ENCODE measurements at regions not wholly inside any gene's neighbourhood (a gene's known extent, or its start where the extent isn't known, plus 50 kb on each side); places are given as distances from the start of the nearest gene placed in this dataset.

- Histone ChIP-seq H3K27ac (ENCODE audit: low read length) (no peak overlapping the region), H3K9me3 (ENCODE audit: control insufficient read depth, insufficient read depth, low read length) (no peaks in the 10 kb centered on the region), H3K27me3 (ENCODE audit: control insufficient read depth, insufficient read depth, low read length) (no peaks in the 10 kb centered on the region), H3K4me3 (ENCODE audit: low read length) (no peak overlapping the region), H3K36me3 (ENCODE audit: control insufficient read depth, insufficient read depth, low read length) (no peaks in the 10 kb centered on the region), H3K4me1 (ENCODE audit: control insufficient read depth, insufficient read depth, low read length) (no peaks in the 10 kb centered on the region)
- peaks cover 0 to 5% of the 10 kb centered on the region in 2 donors for H3K9me3 Mint-ChIP-seq
- ATAC-seq = no peak
- H3K4me3 Mint-ChIP-seq = no peak overlapping the region
- no peak overlapping the region for H3K27ac Mint-ChIP-seq
- H3K36me3 Mint-ChIP-seq = no peaks in the 10 kb centered on the region
- intact Hi-C loops (cut with micrococcal nuclease) = no loop called here
- no peak for DNase-seq
- no peaks in the 10 kb centered on the region for H3K27me3 Mint-ChIP-seq (ENCODE audit: low read depth in 2 of 2)
- no peak for TF ChIP-seq CTCF (IDR thresholded peaks at IDR 0.05)
- 74% methylated on average over 5 of the region's 5 CpGs for WGBS (ENCODE audit: insufficient coverage)
- no peaks in the 10 kb centered on the region for H3K4me1 Mint-ChIP-seq
Measured at GRCh38 chr9:79210541-79211243, 361.1 kb upstream of the TLE4 start.

GRCh38 chr9:79213417-79214125 lies 358.2 kb upstream of the TLE4 start:
- Mint-ChIP-seq H3K27me3 (ENCODE audit: low read depth in 2 of 2) (no peaks in the 10 kb centered on the region), H3K27ac (no peak overlapping the region), H3K36me3 (no peaks in the 10 kb centered on the region), H3K4me3 (no peak overlapping the region), H3K4me1 (no peaks in the 10 kb centered on the region), H3K9me3 (peaks cover 0 to 3% of the 10 kb centered on the region in 2 donors)
- H3K4me1 ChIP-seq (ENCODE audit: control insufficient read depth, insufficient read depth, low read length) = no peaks in the 10 kb centered on the region
- intact Hi-C loops (cut with micrococcal nuclease) = no loop called here
- H3K27me3 ChIP-seq (ENCODE audit: control insufficient read depth, insufficient read depth, low read length) = no peaks in the 10 kb centered on the region
- no peak overlapping the region for H3K27ac ChIP-seq (ENCODE audit: low read length)
- no peak for ATAC-seq
- H3K36me3 ChIP-seq (ENCODE audit: control insufficient read depth, insufficient read depth, low read length) = no peaks in the 10 kb centered on the region
- H3K4me3 ChIP-seq (ENCODE audit: low read length) = no peak overlapping the region
- no peaks in the 10 kb centered on the region for H3K9me3 ChIP-seq (ENCODE audit: control insufficient read depth, insufficient read depth, low read length)
- DNase-seq = no peak
- no peak for TF ChIP-seq CTCF (IDR thresholded peaks at IDR 0.05)
- WGBS (ENCODE audit: insufficient coverage) = 81% methylated on average over 3 of the region's 3 CpGs

- TF ChIP-seq CTCF (IDR thresholded peaks at IDR 0.05) = no peak
- no peak overlapping the region for H3K27ac ChIP-seq (ENCODE audit: low read length)
- H3K4me3 Mint-ChIP-seq = no peak overlapping the region
- no peak overlapping the region for H3K4me3 ChIP-seq (ENCODE audit: low read length)
- no peak for ATAC-seq
- DNase-seq = no peak
- H3K27me3 ChIP-seq (ENCODE audit: control insufficient read depth, insufficient read depth, low read length) = no peaks in the 10 kb centered on the region
- intact Hi-C loops (cut with micrococcal nuclease) = no loop called here
- 61% methylated on average over 4 of the region's 4 CpGs for WGBS (ENCODE audit: insufficient coverage)
- no peaks in the 10 kb centered on the region for H3K9me3 ChIP-seq (ENCODE audit: control insufficient read depth, insufficient read depth, low read length)
- H3K27ac Mint-ChIP-seq = no peak overlapping the region
- H3K4me1 Mint-ChIP-seq = no peaks in the 10 kb centered on the region
- peaks cover 0 to 5% of the 10 kb centered on the region in 2 donors for H3K9me3 Mint-ChIP-seq
- no peaks in the 10 kb centered on the region for H3K36me3 ChIP-seq (ENCODE audit: control insufficient read depth, insufficient read depth, low read length)
- H3K4me1 ChIP-seq (ENCODE audit: control insufficient read depth, insufficient read depth, low read length) = no peaks in the 10 kb centered on the region
- no peaks in the 10 kb centered on the region for H3K27me3 Mint-ChIP-seq (ENCODE audit: low read depth in 2 of 2)
- no peaks in the 10 kb centered on the region for H3K36me3 Mint-ChIP-seq
Measured at GRCh38 chr9:79215821-79216220, 355.9 kb upstream of the TLE4 start.
